Dermis blood vessel endothelial cell (primary cell): ENCODE measurements at regions not wholly inside any gene's neighbourhood (a gene's known extent, or its start where the extent isn't known, plus 50 kb on each side); places are given as distances from the start of the nearest gene placed in this dataset.
"Not testable (repeated sequence)": the region's sequence is repeated elsewhere in the genome, so short reads cannot be mapped to it uniquely, and the experiment has no call there.

Experiments
- DNase-seq: peaks from one replicate; pipeline ENCODE4 v3.0.0; 2010

DNA sequence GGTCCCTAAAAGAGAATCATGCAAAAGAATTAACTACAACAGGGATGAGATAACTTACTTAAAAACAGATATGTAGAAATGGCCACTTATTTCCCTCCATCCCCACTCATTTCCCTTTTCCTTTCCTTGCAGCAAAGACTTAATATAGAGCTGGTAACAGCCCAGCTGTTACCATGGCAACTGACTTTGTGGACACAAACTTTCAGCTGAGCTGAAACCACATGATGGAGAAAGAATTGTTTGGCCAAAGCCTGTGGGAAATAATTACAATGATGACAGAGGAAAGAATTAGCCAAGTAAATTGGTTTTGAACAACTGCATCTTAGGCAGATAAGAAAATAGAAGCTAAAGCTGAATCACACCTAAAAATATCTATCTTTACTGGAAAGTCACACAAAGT, 364.9 kb downstream of the GALC start:
- DNase-seq: no peak

DNA sequence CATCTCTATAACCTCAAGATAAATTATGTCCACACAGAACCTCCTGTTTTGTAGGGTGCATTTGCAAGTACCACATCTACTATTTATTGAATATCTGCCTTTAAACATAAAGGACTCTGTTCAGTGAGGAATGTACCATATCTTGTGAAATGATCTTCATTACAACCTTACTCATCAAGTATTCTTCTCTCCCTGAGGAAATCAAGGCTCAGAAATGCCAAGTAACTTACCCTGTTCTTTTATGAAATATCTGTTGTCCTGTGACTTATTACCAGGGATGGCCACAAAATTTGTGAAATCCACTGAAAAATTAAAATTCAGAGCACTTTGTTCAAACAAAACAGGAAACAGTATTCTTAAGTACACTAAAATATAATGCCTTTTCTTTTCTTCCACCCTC, 366.7 kb downstream of the GALC start:
- no peak for DNase-seq

DNA sequence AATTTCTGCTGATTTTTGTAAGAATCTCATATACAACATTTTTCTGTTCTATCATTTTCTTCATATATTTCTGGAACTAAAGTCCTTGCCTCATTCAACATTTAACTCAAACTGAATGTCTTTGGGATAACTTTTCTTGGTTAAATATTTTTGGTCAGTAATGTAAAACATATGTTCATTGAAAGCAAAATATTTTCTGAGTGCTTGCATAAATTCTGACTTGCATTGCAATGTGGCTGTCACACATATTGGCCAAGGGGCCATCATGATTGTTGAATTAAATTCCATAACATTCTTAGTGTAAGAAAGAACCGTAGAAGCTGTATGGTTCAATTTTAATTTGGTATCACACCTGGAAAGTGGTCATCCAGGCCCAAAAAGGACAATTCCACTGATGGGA, 369.4 kb downstream of the GALC start:
- DNase-seq: no peak

DNA sequence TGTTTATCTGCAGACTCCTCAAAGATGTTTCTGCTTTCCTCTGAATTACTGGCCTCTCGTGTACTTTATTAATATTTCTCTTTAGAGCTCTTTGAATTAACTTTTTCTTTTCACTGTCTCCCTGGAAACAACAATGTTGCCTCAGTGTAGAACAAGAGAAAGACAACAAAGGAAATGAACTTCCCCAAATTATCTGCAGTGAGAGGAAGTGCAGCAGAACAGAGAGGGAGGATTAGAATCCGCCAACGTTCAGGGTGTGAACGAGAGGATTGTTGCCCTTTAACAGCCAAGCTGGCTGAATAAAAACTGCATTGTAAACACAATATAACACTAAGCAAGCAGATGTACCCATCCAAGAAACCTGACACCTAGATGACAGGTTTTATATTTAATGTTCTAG, 375.9 kb downstream of the GALC start:
- DNase-seq: no peak

DNA sequence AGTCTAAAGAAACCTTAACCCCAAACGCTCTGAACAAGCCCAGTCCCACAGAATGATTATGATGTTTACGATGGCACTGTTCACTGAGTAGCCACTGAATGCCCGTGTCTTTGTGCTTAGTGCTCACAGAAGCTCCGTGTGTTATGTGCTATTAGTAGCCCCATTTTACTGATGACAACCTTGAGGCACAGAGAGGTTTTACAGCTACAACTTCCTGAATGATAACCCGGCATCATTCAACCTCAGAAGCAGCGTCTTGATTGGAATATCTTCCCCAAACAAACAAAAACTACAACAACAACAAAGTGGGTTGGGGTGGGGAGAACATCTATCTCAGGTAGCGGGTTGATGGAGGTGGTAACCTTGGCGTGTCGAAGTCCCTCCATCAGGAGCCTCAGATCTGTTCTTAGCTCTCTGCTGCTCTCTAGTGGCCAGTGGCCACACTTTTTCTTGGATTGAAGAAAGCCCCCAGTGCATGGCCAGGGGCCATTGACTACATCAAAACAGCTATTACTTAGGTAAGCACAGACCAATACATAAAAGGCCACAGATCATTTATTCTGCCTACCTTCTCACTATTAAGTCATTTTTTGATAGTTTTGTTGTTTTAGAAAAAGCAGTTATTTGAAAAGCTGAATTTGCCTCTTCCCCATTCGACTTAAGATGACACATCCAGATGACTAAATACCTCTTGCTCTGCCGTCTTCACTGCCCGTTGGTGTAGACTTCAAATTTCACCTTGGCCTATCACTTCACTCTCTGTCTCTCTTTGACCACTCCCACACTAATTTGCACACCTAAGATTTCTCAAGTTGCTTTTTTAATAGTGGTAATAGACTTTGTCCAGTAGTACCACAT, 376.9 kb downstream of the GALC start:
- DNase-seq: peak; percentile 51

DNA sequence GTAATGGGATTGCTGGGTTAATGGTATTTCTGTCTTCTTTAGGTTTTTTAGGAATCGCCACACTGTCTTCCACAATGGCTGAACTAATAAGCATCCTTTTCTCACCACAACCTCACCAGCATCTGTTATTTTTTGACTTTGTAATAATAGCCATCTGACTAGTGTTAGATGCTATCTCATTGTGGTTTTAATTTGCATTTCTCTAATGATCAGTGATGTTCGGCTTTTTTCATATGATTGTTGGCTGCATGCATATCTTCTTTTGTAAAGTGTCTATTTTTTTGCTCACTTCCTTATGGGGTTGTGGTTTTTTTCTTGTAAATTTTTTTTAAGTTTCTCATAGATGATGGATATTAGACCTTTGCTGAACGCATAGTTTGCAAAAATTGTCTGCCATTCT, 377.9 kb downstream of the GALC start:
- DNase-seq: no peak

DNA sequence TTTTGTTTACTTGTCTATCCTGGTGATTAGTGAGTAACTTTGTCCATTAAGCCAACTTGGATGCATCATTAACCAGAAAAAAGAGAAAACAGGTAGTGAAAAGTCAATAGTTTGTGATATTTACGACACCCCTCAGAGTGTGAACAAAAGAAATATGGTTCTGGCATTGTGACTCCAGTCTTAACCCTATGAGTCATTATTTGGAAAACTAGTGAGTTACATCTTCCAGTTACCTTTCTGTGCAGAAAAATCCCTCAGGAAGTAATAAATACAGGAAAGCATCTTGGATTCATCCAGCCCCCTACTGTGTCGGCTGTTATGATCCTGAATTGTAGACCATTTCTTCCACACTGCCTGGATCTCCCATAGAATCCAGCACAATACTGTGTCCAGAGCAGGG, 379.1 kb downstream of the GALC start:
- DNase-seq: no peak

DNA sequence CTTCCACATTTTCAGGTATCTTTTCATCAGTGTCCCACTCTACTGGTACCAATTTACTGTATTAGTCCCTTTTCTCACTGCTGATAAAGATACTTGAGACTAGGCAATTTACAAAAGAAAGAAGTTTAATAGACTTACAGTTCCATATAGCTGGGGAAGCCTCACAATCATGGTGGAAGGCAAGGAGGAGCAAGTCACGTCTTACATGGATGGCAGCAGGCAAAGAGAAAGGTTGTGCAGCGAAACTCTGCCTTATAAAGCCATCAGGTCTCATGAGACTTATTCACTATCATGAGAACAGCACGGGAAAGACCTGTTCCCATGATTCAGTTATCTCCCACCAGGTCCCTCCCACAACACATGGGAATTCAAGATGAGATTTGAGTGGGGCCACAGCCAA, 385.9 kb downstream of the GALC start:
- not testable (repeated sequence) for DNase-seq

DNA sequence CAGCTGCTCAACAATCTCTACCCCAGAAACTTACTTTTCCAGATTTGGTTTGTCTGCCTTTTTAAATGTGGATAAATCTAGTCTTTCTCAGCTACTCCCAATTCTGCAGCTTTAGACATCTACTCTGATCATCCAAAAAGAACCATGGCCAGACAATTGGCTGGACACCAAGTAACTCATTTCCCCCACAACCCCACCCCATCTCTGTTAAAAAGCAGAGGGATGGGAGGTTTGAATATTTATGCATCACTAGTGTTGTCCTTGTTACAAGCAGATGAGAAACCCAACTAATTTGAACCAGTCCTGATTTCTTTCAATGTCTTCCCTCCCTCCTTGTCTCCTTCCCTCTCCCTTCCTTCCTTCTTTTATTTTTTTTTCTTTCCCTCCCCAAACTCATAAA, 391.9 kb downstream of the GALC start:
- DNase-seq: no peak

DNA sequence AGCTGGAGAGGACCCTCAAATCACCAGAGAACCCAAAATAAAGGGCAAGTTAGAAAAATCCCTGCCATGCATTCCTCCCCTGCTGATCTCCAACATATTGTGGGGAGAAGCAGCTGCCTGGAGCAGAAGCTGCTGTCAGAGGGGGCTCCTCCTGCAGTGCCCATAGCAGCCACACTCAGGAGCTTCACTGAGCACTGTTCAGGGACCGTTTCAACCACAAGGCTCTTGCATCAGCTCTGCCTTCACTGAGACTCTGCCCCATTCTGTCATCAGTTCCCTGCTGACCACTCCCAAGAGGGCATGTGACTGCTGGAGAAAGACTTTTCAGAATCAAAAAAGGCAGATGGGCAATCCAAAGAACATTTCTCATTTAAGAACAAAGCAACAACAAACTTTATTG, 392.7 kb downstream of the GALC start:
- DNase-seq: no peak

DNA sequence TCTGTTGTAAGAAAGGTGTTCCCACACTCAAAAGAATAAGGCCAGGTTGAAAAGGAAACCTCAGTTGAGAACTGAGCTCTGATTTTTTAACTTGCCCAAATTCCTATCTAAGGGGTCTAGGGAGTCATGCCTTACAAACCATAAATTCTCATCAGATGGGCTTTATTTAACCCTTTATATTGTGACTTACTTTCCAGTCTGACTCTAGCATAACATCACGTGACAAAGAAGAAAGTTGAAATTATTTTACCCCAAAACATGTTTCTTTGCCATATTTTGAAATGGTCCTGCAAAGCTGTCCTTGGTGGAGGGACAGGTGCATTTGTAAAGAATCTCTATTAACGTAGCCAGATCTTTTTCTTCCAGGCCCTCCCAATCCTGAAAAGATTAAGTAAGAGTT, 411.7 kb downstream of the GALC start:
- DNase-seq: no peak

DNA sequence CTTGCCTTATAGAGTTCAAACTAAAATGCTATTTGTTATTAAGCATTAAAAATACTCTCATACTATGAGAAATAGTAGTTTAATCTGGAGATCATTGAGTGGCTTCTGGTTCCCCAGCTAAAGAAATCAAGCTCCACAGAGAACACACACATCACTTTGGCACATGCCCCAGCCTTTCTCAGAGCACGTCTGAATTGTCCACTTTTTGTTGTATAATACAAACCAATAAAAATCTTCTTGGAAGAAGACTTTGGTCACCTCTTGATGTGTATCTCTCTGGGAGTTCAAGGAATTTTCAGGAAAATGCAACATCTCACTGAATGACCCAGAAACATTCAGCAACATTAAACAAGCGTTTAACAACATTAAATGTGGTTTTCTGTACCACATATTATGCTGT, 413.9 kb downstream of the GALC start:
- no peak for DNase-seq

DNA sequence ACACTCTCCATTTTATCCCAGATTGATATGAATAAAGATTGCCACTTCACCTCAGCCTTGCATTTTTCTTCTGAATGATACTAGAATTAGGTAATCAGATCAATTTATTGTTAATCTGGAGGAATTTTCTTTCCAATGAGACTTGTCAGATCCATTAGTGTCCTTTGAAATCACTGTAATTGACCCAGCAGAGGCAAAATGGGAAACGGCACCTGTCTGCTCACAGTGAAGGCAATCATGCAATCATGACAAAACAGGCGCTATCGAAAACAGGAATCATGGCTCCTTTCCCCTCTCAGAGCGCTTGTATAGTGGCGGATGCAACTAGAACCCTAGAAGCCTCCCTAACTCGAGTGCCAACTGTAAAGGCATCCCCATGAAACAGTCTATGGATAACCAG, 417.6 kb downstream of the GALC start:
- DNase-seq: no peak

DNA sequence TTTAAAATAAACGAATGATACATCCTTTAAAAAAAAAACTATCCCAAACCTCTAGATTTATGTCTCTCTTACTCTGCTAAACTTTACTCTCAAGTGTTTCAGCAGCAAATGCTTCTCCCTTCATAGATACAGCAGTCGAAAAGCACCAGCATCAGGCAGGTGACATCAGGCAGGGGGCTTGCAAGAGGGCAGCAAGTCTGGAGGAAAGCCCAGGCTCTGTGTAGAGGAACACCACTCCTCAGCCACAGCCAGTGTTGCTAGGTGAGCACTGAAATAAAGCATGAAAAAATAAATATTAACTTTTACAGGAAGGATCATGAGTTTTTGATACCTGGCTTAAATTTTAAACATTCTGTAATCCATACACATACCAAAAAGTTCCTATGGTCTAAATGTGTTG, 419.4 kb downstream of the GALC start:
- DNase-seq: no peak

DNA sequence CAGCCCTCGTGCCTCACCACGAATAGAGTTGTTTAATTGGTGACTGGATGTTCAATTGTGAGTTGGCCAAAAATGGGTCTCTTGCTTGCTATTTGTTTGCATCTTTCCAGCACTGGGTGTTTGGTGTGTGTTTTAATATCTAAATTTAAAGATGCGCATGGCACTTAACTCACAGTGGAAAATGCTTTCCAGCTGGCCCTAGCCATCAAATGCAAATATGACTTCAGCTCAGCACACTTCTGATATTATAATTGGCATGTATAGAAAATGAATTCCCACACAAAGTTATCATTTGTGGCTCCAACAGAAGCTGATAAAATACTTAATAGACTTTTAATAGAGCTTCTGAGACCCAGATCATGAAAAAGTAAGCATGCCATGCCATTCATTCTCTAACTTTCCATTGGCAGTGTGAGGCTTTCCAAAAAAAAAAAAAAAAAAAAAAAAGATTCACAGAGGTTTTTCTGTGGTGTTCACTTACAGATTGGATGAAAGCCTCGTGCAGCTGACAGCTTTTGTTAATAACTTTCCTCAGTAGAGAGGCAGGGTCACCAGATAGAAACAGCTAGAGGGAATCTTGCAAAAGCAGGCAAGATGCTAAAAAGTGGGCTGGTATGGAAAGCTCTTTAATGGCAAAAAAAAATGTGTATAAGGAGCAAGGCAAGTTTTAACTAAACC, 425.2 kb downstream of the GALC start:
- no peak for DNase-seq

DNA sequence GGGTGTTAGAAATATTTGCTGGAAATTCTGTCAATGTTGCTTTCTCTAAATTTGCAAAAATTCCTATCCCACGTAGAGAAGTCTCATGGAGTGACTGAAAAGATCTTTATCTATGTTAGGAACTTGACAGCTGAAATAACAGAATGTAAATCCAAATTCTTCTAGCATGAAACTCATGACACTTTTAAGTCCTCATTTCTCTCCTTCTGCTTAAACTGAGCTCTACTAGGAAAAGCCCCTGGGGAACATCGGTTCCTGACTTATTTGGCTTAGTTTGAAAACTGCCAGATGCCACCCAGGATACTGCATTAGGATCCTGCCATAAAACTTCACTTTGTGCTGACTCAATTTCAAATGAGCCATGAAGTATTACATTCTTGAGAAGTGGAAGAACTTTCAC, 426.0 kb downstream of the GALC start:
- DNase-seq: no peak

DNA sequence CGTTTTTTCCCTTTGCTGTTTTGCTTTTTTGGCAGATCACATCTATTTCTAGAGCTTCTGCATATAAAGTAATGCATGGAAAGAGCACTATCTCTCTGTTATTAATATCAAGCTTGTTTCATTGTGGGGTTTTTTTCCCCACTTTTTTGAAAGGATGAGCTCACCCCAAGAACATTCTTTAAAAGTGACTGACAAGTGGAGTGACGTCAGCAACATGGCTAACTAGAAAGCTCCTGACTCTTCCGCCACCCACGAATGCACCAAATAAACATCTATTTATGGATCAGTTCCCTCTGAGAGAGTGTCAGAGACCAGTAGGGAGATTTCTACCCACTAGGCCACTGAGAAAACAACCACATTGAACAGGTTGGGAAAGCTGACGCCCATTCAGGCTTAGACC, 445.4 kb downstream of the GALC start:
- DNase-seq: no peak

DNA sequence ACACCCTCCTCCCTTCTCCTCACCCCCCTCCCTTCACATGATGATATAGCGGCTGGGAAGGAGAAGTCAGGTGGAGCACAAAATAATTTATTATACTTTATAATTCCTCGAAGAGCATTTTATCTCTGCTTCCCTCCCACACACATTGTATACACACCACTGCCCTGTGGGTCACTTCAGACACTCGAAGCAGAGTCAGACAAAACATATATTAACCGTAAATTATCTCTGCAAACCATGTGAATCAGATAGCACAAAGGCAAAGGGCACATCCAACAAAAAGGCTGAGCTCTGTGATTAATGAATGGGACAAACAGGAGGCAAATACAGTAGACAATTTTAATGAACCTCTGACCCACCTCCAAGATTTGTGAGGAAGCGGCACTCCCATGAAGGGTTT, 450.7 kb downstream of the GALC start:
- no peak for DNase-seq

DNA sequence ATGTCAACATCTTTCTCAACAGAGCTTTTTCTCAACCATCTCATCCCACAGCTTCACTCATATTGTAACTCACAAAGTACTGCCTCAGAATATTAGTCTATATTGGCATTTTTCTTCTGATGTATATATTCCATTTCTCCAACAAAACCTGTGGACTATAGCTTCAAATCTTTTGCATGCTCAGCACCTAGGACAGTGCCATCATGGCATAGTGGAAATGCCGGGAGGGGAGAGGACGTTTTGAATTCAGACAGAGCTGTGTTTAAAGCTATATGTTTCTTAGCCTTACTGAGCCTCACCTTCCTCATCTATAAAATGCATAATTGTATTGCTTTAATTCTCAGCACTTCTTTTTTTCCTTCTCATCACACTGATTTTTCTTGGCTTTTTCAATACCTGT, 452.6 kb downstream of the GALC start:
- no peak for DNase-seq

DNA sequence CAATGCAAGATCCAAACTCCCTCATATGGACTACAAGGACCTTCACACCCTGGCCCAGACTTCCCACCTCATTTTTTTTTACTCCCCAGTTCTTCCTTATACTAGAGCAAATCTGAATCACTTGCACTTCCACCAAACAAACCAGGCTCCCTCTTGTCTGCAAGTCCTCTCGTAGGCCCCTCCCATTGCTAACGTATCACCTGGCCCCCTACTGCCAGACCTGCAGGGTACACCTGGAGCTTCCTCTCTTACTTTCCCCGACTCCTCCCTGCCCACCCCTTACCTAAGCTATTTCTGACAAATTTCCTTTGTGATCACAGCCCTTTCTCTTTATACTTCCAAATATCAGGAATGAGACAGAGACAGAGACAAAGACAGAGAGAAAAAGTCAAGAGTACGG, 463.9 kb downstream of the GALC start:
- no peak for DNase-seq

DNA sequence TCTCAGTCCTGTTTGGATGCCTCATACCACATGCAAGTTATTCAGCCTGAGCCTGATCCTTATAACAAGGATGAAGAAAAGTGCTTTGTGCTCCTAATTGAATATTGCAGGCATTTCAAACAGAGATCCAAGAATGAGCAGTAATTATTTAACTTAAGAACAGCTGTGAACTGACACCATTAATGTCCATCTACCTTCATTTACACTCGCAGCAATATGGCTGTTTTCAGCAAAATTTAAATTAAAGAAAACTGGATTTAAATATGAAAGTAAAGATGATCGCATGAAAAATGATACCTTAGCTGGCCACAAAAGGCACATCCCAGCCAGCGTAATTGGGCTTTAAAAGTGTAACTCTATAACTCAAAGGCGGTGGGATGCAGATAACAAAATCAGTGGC, 466.3 kb downstream of the GALC start:
- no peak for DNase-seq

DNA sequence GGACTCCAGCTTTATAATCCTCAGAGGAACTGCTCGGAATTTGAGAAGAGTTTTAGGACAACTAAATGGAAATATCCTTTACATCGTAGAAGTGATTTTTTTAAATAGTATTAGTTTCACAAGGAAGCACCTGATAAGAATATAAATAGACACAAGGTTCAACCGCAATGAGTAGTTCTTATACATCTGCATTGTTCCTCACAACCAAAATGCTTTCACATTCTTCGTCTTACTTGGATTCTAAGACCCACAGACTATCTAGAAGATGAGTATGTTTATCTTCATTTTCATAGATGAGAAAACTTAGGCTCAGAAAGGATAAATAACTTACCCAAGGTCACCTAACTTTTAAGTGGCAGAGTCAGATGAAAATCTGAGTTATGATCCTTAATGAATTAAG, 469.0 kb downstream of the GALC start:
- DNase-seq: no peak

DNA sequence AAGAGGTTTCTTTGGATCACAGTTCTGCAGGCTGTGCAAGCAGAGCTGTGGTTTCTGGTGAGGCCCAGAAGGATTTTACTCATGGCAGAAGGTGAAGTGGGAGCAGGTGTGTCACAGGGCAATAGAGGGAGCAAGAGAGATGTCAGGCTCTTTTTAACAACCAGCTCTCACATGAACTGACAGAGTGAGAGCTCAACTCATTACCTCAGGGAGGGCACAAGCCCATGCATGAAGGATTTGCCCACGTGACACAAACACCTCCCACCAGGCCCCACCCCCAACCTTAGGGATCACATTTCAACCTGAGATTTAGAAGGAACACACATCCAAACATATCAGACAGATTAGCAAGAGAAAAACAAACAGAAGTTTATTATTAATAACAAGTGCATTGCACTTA, 470.4 kb downstream of the GALC start:
- no peak for DNase-seq

DNA sequence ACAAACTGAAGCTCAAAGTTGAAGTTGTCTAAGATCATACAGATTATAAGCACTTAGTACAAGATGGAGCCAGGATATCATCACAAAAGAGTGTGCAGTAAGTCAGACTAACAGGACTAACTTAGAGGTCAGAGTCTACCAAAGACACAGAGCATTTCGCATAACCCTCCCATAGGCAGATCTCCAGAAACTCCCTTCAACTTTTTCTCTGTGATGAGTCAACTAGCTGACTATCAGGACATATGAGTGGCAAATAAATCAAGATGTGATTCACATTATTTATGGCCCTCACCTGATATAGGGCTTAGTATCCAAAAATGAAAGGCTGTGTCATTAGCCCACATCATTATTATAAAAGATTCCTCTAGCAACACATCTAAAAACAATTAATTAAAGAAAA, 484.6 kb downstream of the GALC start:
- no peak for DNase-seq

DNA sequence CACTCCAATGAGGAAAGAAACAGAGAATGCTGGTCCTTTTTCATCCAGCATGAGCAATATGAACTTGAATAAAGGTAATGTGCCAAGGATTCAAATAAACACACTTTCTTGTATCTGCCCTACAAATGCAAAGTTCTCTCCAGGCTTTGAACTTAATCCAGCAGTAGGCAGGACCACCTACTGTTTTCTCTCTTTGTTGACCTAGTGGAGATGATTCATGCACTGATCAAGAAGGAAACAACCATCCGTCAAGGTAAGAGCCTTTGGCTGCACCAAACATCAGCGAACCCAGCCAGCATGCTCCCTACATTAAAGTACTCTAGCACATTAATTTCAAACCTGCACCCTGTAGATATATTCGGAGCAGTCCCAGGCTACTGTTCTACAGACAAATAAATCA, 489.3 kb downstream of the GALC start:
- DNase-seq: no peak
